AML-193 (cell line): ENCODE measurements at regions not wholly inside any gene's neighbourhood (a gene's known extent, or its start where the extent isn't known, plus 50 kb on each side); places are given as distances from the start of the nearest gene placed in this dataset.

Experiments
- DNase-seq, 2 experiments: peaks; one replicate each; lab custom pipeline; 2025; lab: John Stamatoyannopoulos, UW

DNA sequence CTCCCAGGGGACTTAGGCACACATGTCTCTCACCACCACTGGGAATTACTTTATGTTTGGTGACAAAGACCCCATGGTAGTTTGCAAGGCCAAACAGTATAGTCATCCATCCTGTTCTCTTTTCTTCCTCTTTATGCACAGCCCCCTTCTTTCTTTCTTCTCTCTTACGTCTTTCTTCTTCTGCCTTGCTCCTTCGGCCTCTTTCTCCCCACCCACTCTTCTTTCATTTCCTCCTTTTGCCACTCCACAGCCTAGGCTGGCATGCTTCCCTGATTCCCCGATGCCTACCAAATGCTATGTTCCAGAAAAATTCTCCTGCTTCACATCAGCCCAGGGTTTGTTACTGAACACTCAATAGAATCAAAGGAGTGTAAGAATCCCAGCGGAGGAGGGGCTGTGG lies 62.4 kb upstream of the MKLN1 start:
- no peak for DNase-seq

GRCh38 chr7:131267631-131268030 lies 60.0 kb upstream of the MKLN1 start:
- no peak for DNase-seq

- DNase-seq: no peak
Observed at GRCh38 chr7:131268906-131269305, 58.8 kb upstream of the MKLN1 start.

DNA sequence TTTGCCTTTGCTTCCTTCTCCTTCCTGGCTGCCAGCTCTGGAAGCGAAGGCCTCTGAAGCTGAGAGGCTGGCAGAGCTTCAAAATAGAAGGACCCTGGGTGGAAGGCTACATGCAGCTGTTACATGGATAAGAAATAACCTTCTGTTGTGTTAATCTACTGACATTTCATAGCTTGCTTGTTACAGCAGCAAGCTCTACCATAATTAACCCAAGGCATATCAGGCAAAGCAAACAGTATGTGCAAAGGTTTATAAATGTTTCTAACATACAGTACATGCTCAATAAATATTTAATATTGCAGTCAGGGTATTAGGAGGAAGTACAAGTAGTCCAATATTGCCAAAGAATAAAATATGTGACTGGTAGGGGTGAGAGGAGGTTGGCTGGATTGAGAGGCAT lies 55.6 kb upstream of the MKLN1 start:
- no peak for DNase-seq

GRCh38 chr7:131274986-131275385 lies 52.7 kb upstream of the MKLN1 start:
- no peak for DNase-seq

- no peak for DNase-seq
Observed at GRCh38 chr7:131276190-131276589, 51.5 kb upstream of the MKLN1 start.

DNA sequence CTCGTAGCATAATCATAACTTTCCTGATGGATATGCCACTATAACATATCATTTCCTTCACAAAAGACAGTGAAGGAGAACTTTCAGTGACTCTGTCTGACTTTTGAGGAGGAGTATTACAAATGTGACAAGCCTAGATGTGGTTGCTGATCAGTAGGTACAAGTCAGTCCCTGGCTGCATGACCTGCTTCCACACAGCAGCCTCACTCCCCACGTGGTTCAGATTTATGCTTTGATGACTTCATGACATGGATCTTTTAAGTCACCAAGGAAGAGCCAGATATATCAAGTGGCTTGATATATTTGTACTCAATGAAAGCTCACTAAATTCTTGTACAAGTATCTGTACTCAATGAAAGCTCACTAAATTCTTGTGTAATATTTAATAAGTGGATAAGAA lies 50.9 kb upstream of the MKLN1 start:
- DNase-seq: no peak
